T-cell (primary cell): ENCODE measurements at regions not wholly inside any gene's neighbourhood (a gene's known extent, or its start where the extent isn't known, plus 50 kb on each side); places are given as distances from the start of the nearest gene placed in this dataset.

Experiments
- ATAC-seq, 4 experiments: fragments of 200-7000 bp in 3 of 4; fragments of 150-1000 bp in 1 of 4; cut with Tn5 transposase; replicated peaks in 1 of 4; 1 replicate in 3 of 4; 2 replicates in 1 of 4; pipeline ENCODE4 v1.10.0; 2021; ENCODE audit warnings: moderate library complexity in 3 of 4, mild to moderate bottlenecking in 2 of 4, moderate number of reproducible peaks in 1 of 4
- CTCF ChIA-PET, 2 donors: fragments of 300-600 bp; sonication (Branson Sonifier 250); formaldehyde crosslinking; loops; one replicate each; lab custom pipeline; 2022; ENCODE audit warnings: antibody characterized with exemption in 2 of 2; lab: Charles Lee
- POLR2A ChIA-PET, 2 donors: fragments of 300-600 bp; sonication (Branson Sonifier 250); formaldehyde crosslinking; loops; one replicate each; lab custom pipeline; 2022; ENCODE audit warnings: antibody characterized with exemption in 2 of 2; lab: Charles Lee
- DNase-seq, 35 experiments: peaks; one replicate each; pipeline versions ENCODE4 v3.0.0 to v3.0.0-alpha.2; 2013 to 2023
- H3K27ac ChIP-seq: one replicate; pipeline ENCODE4 v1.5.1; 2013; ENCODE audit warnings: low read length
- H3K27me3 ChIP-seq, 2 experiments: replicated peaks in 1 of 2; 1 replicate in 1 of 2; 2 replicates in 1 of 2; pipeline versions ENCODE4 v1.6.1 to v1.7.0; 2013; ENCODE audit warnings: low read length in 1 of 2, mixed read lengths in 1 of 2; ENCODE audit not compliant: control insufficient read depth in 2 of 2, insufficient read depth in 2 of 2; ENCODE audit errors: extremely low read depth in 1 of 2
- H3K36me3 ChIP-seq, 2 donors: 1 replicate in 1 of 2; 2 replicates in 1 of 2; pipeline versions ENCODE4 v1.6.1 to v1.7.0; 2013; ENCODE audit warnings: low read length in 1 of 2; ENCODE audit not compliant: control insufficient read depth in 2 of 2, insufficient read depth in 1 of 2; ENCODE audit errors: extremely low read depth in 1 of 2
- H3K4me1 ChIP-seq, 2 experiments: 1 replicate in 1 of 2; 2 replicates in 1 of 2; pipeline versions ENCODE4 v1.6.1 to v1.7.0; 2013; ENCODE audit warnings: low read length in 2 of 2, mixed read lengths in 1 of 2; ENCODE audit not compliant: insufficient read depth in 2 of 2, control insufficient read depth in 1 of 2; ENCODE audit errors: extremely low read depth in 1 of 2
- H3K4me3 ChIP-seq, 2 donors: 1 replicate in 1 of 2; 2 replicates in 1 of 2; pipeline versions ENCODE4 v1.5.1 to v1.7.0; 2013; ENCODE audit warnings: mild to moderate bottlenecking in 2 of 2, low read length in 1 of 2, moderate library complexity in 1 of 2; ENCODE audit not compliant: control insufficient read depth in 1 of 2; ENCODE audit errors: extremely low read depth in 1 of 2
- H3K9me3 ChIP-seq: 2 replicates; pipeline ENCODE4 v1.7.0; 2013
- H3K27ac Mint-ChIP-seq, 2 donors: one replicate each; pipeline ENCODE4 v1.8.0; 2020 to 2021; ENCODE audit warnings: mild to moderate bottlenecking in 2 of 2, mixed read lengths in 2 of 2
- H3K27me3 Mint-ChIP-seq, 2 donors: one replicate each; pipeline ENCODE4 v1.8.0; 2021 to 2022; ENCODE audit warnings: mixed read lengths in 2 of 2
- H3K36me3 Mint-ChIP-seq: one replicate; pipeline ENCODE4 v1.8.0; 2021; ENCODE audit warnings: mixed read lengths
- H3K4me1 Mint-ChIP-seq, 3 donors: one replicate each; pipeline ENCODE4 v1.8.0; 2020 to 2022; ENCODE audit warnings: mixed read lengths in 3 of 3, mild to moderate bottlenecking in 1 of 3
- H3K4me3 Mint-ChIP-seq, 3 donors: one replicate each; pipeline ENCODE4 v1.8.0; 2020 to 2022; ENCODE audit warnings: mild to moderate bottlenecking in 3 of 3, mixed read lengths in 3 of 3, moderate library complexity in 3 of 3
- H3K9me3 Mint-ChIP-seq, 3 donors: one replicate each; pipeline ENCODE4 v1.8.0; 2020 to 2022; ENCODE audit warnings: mixed read lengths in 3 of 3
- WGBS: methylation state at CpG from one replicate; pipeline ENCODE4 v1.1.5; 2013; ENCODE audit warnings: missing lambda C conversion rate; ENCODE audit not compliant: insufficient coverage; 5-methylcytosine and 5-hydroxymethylcytosine counted together

GRCh38 chr12:126342866-126343265 lies 1277.6 kb downstream of the AACS start:
- no CpG with 5 or more reads among the region's 1 CpG for WGBS
- POLR2A ChIA-PET: no interaction called here
- Histone ChIP-seq H3K9me3 (no peaks in the 10 kb centered on the region), H3K4me1 (no peaks in the 10 kb centered on the region), H3K27ac (no peak overlapping the region), H3K27me3 (no peaks in the 10 kb centered on the region), H3K4me3 (no peak overlapping the region), H3K36me3 (no peaks in the 10 kb centered on the region)
- Mint-ChIP-seq H3K9me3 (peaks cover 3 to 17% (median 5%) of the 10 kb centered on the region in 3 donors), H3K27me3 (no peaks in the 10 kb centered on the region), H3K4me3 (no peak overlapping the region), H3K36me3 (no peaks in the 10 kb centered on the region), H3K27ac (no peak overlapping the region), H3K4me1 (peaks cover 0 to 5% (median 0%) of the 10 kb centered on the region in 3 donors)
- ATAC-seq: no peak
- CTCF ChIA-PET: interaction anchor here in 1 of 2 donors (0.6 kb wide), 1 partner anchor 667 kb away, joined by 3 read pairs; no protein-coding TSS in a partner anchor
- DNase-seq: no peak

GRCh38 chr12:126343321-126343720 lies 1278.1 kb downstream of the AACS start:
- no peaks in the 10 kb centered on the region for H3K36me3 Mint-ChIP-seq
- CTCF ChIA-PET: interaction anchor here in 1 of 2 donors (0.6 kb wide), 1 partner anchor 667 kb away, joined by 3 read pairs; no protein-coding TSS in a partner anchor
- no peak overlapping the region for H3K4me3 Mint-ChIP-seq
- H3K9me3 Mint-ChIP-seq: peaks cover 3 to 21% (median 5%) of the 10 kb centered on the region in 3 donors
- WGBS: 75% methylated on average over 1 of the region's 3 CpGs
- H3K4me1 Mint-ChIP-seq: peaks cover 0 to 5% (median 0%) of the 10 kb centered on the region in 3 donors
- H3K27me3 Mint-ChIP-seq: no peaks in the 10 kb centered on the region
- Histone ChIP-seq H3K27ac (no peak overlapping the region), H3K4me1 (no peaks in the 10 kb centered on the region), H3K27me3 (no peaks in the 10 kb centered on the region), H3K9me3 (no peaks in the 10 kb centered on the region), H3K4me3 (no peak overlapping the region), H3K36me3 (no peaks in the 10 kb centered on the region)
- DNase-seq (no peak), ATAC-seq (no peak)
- POLR2A ChIA-PET: no interaction called here
- H3K27ac Mint-ChIP-seq: no peak overlapping the region

- Mint-ChIP-seq H3K36me3 (no peaks in the 10 kb centered on the region), H3K4me3 (no peak overlapping the region), H3K27ac (no peak overlapping the region), H3K27me3 (no peaks in the 10 kb centered on the region), H3K9me3 (peaks cover 5 to 14% (median 5%) of the 10 kb centered on the region in 3 donors), H3K4me1 (peaks cover 0 to 5% (median 0%) of the 10 kb centered on the region in 3 donors)
- ATAC-seq (no peak), DNase-seq (peak in 1 of 35 experiments; percentile 1)
- H3K27me3 ChIP-seq: no peaks in the 10 kb centered on the region
- no peak overlapping the region for H3K4me3 ChIP-seq
- CTCF ChIA-PET: no interaction called here
- POLR2A ChIA-PET: no interaction called here
- no peaks in the 10 kb centered on the region for H3K4me1 ChIP-seq
- H3K36me3 ChIP-seq: no peaks in the 10 kb centered on the region
- WGBS: 100% methylated on average over 1 of the region's 3 CpGs
- H3K9me3 ChIP-seq: no peaks in the 10 kb centered on the region
- H3K27ac ChIP-seq: no peak overlapping the region
These were observed 1280.9 kb downstream of the AACS start for GRCh38 chr12:126346087-126346486.

GRCh38 chr12:126347421-126347820 lies 1282.2 kb downstream of the AACS start:
- Histone ChIP-seq H3K9me3 (no peaks in the 10 kb centered on the region), H3K27me3 (no peaks in the 10 kb centered on the region), H3K4me1 (no peaks in the 10 kb centered on the region), H3K36me3 (no peaks in the 10 kb centered on the region), H3K27ac (no peak overlapping the region), H3K4me3 (no peak overlapping the region)
- DNase-seq (peak in 1 of 35 experiments; percentile 0), ATAC-seq (no peak)
- no peaks in the 10 kb centered on the region for H3K36me3 Mint-ChIP-seq
- POLR2A ChIA-PET: no interaction called here
- H3K9me3 Mint-ChIP-seq: peaks cover 5 to 11% (median 5%) of the 10 kb centered on the region in 3 donors
- no peak overlapping the region for H3K27ac Mint-ChIP-seq
- H3K27me3 Mint-ChIP-seq: no peaks in the 10 kb centered on the region
- H3K4me1 Mint-ChIP-seq: peaks cover 0 to 5% (median 0%) of the 10 kb centered on the region in 3 donors
- no peak overlapping the region for H3K4me3 Mint-ChIP-seq
- CTCF ChIA-PET: no interaction called here
- 56% methylated on average over 4 of the region's 5 CpGs for WGBS

GRCh38 chr12:126349383-126349782 lies 1284.1 kb downstream of the AACS start:
- ChIA-PET CTCF (interaction anchor here in 1 of 2 donors (0.5 kb wide), 1 partner anchor 178 kb away, joined by 3 read pairs; no protein-coding TSS in a partner anchor), POLR2A (no interaction called here)
- no peaks in the 10 kb centered on the region for H3K27me3 Mint-ChIP-seq
- Histone ChIP-seq H3K27ac (no peak overlapping the region), H3K9me3 (no peaks in the 10 kb centered on the region), H3K36me3 (no peaks in the 10 kb centered on the region), H3K4me1 (no peaks in the 10 kb centered on the region), H3K27me3 (no peaks in the 10 kb centered on the region), H3K4me3 (no peak overlapping the region)
- no peak overlapping the region for H3K4me3 Mint-ChIP-seq
- ATAC-seq (no peak), DNase-seq (no peak)
- peaks cover 5 to 6% (median 5%) of the 10 kb centered on the region in 3 donors for H3K9me3 Mint-ChIP-seq
- H3K27ac Mint-ChIP-seq: no peak overlapping the region
- WGBS: 67% methylated on average over 1 of the region's 5 CpGs
- H3K4me1 Mint-ChIP-seq: peaks cover 0 to 7% (median 0%) of the 10 kb centered on the region in 3 donors
- H3K36me3 Mint-ChIP-seq: no peaks in the 10 kb centered on the region

- Mint-ChIP-seq H3K36me3 (no peaks in the 10 kb centered on the region), H3K4me3 (no peak overlapping the region), H3K27ac (no peak overlapping the region), H3K27me3 (no peaks in the 10 kb centered on the region), H3K9me3 (peaks cover 0 to 10% (median 6%) of the 10 kb centered on the region in 3 donors), H3K4me1 (peaks cover 0 to 2% (median 0%) of the 10 kb centered on the region in 3 donors)
- ChIA-PET POLR2A (no interaction called here), CTCF (no interaction called here)
- H3K4me1 ChIP-seq: no peaks in the 10 kb centered on the region
- WGBS: no CpG with 5 or more reads among the region's 1 CpG
- H3K27me3 ChIP-seq: no peaks in the 10 kb centered on the region
- no peaks in the 10 kb centered on the region for H3K9me3 ChIP-seq
- H3K36me3 ChIP-seq: no peaks in the 10 kb centered on the region
- no peak overlapping the region for H3K27ac ChIP-seq
- no peak overlapping the region for H3K4me3 ChIP-seq
- no peak for DNase-seq
- no peak for ATAC-seq
These were observed 1288.4 kb downstream of the AACS start for GRCh38 chr12:126353604-126354003.
